Left colon (tissue), 2 donors: ENCODE measurements at regions not wholly inside any gene's neighbourhood (a gene's known extent, or its start where the extent isn't known, plus 50 kb on each side); places are given as distances from the start of the nearest gene placed in this dataset.
"Not testable (repeated sequence)": the region's sequence is repeated elsewhere in the genome, so short reads cannot be mapped to it uniquely, and the experiment has no call there.

Experiments used
- ATAC-seq: fragments of 200-7000 bp; cut with Tn5 transposase; one replicate; pipeline ENCODE4 v1.9.1; 2020; ENCODE audit warnings: mild to moderate bottlenecking, moderate library complexity
- DNase-seq, 2 donors: peaks; one replicate each; pipeline ENCODE4 v3.0.0-alpha.2; 2020
- intact Hi-C, 2 donors: fragments of 100-400 bp; cut with DNase I in 1 of 2; cut with micrococcal nuclease in 1 of 2; formaldehyde crosslinking; loops; one replicate each; pipeline versions ENCODE4 v1.11.2 to v1.14.0; 2022; cut with DNase I, micrococcal nuclease
- donor health status: DM: no; HTN: no; CAD: no.
- donor health status: DM: yes; HTN: yes; CAD: no.

DNA sequence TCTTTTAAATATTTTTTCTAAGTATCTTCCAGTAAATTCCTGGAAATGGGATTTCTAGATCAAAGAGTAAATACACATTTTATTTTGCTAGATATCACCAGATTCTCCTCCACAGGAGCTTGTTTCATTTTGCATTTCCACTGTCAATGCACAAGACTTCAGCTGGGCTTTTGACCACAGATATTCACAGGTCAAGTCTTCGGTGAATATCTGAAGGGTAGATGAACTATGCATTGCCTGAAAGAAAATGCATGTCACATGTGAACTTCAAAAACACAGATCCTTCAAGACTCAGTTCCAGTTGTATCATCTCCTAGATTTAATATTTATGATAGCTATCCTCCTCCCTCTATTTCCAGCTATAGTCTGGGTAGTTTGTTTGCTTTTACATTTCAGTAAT, 963.6 kb upstream of the GOT2 start:
- intact Hi-C loops: no loop called here
- ATAC-seq (no peak), DNase-seq (no peak)

DNA sequence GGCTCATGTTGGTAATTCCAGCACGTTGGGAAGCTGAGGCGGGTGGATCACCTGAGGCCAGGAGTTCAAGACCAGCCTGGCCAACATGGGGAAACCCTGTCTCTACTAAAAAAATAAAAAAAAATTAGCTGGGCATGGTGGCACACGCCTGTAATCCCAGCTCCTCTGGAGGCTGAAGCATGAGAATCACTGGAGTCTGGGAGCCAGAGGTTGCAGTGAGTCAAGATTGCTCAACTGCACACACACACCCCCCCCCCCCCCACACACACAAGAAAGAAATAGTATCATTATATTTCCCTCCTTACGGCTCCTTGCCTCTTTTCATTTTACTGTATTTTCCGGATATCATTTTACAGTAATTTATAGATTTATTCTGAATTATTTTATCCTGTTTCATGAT, 963.1 kb upstream of the GOT2 start:
- DNase-seq: no peak
- intact Hi-C loops: no loop called here
- ATAC-seq: no peak

DNA sequence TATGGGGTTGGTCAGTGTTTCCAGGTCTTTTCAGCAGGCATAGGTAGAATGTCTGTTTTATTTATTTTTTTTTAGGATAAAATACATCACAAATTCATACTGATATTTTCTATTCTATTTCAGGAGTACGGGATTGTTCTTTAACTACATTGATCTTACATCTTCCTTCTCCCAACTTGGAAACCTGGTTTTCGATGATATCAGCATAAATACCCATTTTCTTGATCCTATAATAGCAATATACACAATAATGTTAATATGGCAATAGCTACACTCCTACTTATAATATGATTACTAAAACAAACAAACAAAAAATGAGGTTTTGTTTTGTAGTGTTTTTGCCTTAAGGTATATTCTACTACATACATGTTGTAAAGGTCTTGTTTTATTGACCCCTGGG, 962.4 kb upstream of the GOT2 start:
- ATAC-seq: no peak
- intact Hi-C loops: no loop called here
- no peak for DNase-seq

DNA sequence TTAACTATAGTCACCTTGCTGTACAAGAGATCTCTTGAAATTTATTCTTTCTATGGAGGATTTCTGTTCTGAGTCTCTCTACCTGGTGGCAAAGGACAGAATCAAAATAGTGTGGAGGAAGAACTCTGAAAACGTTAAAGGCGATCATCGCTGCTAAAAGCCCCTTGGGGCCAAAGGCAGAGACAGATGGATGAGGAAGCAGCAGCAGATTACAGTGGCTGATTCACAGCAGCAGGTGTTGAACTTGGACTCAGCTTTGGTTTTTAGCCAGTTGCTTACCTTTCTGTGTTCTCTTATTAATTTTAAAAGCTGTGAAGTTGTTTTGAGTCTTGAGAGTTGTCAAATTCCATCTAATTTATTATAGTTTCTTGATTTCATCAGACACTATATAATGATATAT, 956.1 kb upstream of the GOT2 start:
- DNase-seq (no peak), ATAC-seq (no peak)
- intact Hi-C loops: no loop called here

- ATAC-seq: no peak
- intact Hi-C loops: no loop called here
- no peak for DNase-seq
Observed at GRCh38 chr16:59688006-59688405, 953.9 kb upstream of the GOT2 start.

- intact Hi-C loops: no loop called here
- DNase-seq (no peak), ATAC-seq (no peak)
Observed at GRCh38 chr16:59686405-59686804, 952.3 kb upstream of the GOT2 start.

DNA sequence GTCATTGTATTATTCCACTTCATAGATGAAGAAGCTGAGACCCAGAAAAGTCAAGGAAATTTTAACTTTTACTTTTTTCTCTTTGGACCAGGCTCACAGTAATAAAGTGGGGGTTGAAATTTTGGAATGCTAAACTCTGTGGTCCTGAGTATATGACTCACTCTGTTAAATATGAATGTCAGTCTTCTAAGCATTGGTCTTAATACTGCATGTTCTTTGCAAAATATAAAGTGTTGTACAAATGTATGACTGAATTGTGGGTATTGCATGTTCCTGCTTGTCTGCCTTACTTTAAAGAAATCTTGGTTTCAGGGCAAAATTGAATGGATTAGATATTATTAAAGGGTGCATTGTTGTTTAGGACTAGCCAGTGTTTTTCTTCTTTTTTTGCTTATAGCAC, 950.8 kb upstream of the GOT2 start:
- ATAC-seq (no peak), DNase-seq (no peak)
- intact Hi-C loops: no loop called here

- DNase-seq: no peak
- ATAC-seq: no peak
- intact Hi-C loops: no loop called here
Observed at GRCh38 chr16:59683709-59684108, 949.6 kb upstream of the GOT2 start.

- ATAC-seq (no peak), DNase-seq (no peak)
Observed at GRCh38 chr16:59665618-59666220, 931.6 kb upstream of the GOT2 start.

GRCh38 chr16:59658572-59658971, 924.5 kb upstream of the GOT2 start:
- intact Hi-C loops: no loop called here
- DNase-seq: no peak
- ATAC-seq: no peak

More at GRCh38 chr16:59665618-59666220, 931.6 kb upstream of the GOT2 start:
- intact Hi-C loops: no loop called here

DNA sequence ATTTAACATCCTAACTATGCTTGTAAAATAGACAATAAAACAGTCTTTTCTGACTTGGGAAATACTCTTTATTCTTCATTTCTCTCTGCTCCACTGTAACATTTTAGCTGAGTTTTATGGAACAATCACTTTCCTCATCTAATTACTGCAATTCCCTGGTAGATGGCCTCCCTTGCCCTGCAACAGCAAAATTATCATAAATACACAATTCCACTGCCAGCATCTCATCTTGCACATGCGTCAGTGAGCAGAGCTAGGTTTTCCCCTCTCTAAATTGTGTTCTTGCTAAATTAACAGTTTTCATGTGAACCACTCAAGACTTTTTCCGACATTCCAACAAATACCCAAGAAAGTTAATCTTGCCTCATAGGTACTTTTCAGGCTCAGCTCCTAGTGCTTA, 920.9 kb upstream of the GOT2 start:
- DNase-seq: no peak
- ATAC-seq: no peak
- intact Hi-C loops: no loop called here

GRCh38 chr16:59654455-59654854, 920.3 kb upstream of the GOT2 start:
- ATAC-seq (no peak), DNase-seq (no peak)
- intact Hi-C loops: no loop called here

DNA sequence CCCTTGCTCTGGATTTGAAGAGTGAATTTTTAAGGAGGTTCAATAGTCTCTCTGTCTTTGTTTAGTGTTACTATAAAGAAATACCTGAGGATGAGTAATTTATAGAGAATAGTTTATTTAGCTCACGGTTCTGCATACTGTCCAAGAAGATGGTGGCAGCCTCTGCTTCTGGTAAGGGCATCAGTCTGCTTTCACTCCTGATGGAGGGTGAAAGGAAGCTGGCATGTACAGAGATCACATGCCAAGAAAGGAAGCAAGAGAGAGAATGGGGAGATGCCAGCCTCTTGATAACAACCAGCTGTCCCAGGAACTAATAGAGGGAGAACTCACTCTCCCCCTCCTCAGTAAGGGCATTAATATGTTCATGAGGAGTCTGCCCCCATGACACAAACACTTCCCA, 917.5 kb upstream of the GOT2 start:
- intact Hi-C loops: no loop called here
- no peak for DNase-seq
- no peak for ATAC-seq

GRCh38 chr16:59645194-59645593, 911.1 kb upstream of the GOT2 start:
- no peak for DNase-seq
- no peak for ATAC-seq
- intact Hi-C loops: no loop called here

GRCh38 chr16:59635674-59636073, 901.6 kb upstream of the GOT2 start:
- DNase-seq: no peak
- intact Hi-C loops: no loop called here
- no peak for ATAC-seq

- intact Hi-C loops: no loop called here
- ATAC-seq: no peak
Observed at GRCh38 chr16:59634951-59635350, 900.8 kb upstream of the GOT2 start.

GRCh38 chr16:59634004-59634579, 900.0 kb upstream of the GOT2 start:
- intact Hi-C loops: no loop called here
- DNase-seq (no peak), ATAC-seq (no peak)

More at GRCh38 chr16:59634951-59635350, 900.8 kb upstream of the GOT2 start:
- no peak for DNase-seq

DNA sequence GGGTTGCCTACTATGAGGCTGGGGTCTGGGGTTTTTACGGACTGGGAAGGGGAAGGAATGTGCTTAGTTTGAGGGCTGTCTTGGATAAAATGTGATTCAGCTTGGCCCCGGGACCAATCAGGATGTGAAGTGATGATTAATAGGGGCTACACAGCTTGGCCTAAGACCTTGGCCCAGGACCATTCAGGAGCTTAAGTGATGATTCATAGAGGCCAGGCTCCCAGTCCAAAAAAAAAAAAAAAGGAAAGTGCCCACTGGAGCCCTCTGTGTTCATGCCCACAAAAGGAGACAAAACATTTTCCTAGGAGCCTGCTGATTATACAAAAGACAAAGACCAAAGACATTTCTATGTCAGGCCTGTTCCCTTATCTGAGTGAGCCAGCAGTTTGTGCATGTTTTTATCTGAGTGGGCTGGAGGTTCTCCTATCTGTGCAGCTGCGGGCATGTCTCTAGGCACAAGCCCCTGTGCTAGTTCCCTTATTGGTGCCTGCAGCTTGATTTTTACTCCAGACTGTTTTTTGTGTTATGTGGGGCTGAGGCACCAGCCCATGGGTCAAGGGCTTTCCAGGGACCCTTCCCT, 898.2 kb upstream of the GOT2 start:
- no peak for ATAC-seq
- intact Hi-C loops: no loop called here
- no peak for DNase-seq

DNA sequence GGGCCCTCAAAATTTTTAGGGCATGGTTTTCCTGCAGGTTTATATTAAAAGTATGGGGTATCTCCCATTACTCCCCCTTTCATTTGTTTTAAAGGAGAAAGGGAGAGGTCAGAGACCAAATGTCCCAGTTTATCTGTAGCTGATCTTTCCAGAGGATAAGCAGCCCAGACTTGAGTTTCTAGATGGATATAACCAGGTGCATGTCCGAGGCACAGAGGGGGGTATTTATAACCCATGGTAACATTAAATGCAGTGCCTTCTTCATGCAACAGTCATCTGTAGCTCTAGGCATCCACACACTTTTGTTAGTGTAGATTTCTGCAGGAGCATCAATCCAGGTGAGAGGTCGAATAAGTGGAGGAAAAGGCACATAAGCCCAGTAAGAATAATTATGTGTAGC, 890.3 kb upstream of the GOT2 start:
- intact Hi-C loops, DNase-seq, ATAC-seq: not testable (repeated sequence)

- intact Hi-C loops: no loop called here
Observed at GRCh38 chr16:59614466-59615240, 880.5 kb upstream of the GOT2 start.

More at GRCh38 chr16:59614466-59615240, 880.5 kb upstream of the GOT2 start:
- DNase-seq (no peak), ATAC-seq (no peak)
